B cell (primary cell): ENCODE measurements at regions not wholly inside any gene's neighbourhood (a gene's known extent, or its start where the extent isn't known, plus 50 kb on each side); places are given as distances from the start of the nearest gene placed in this dataset.

Source experiments
- EZH2 ChIP-seq: IDR thresholded peaks from 2 replicates; pipeline ENCODE4 v1.6.1; 2012; ENCODE audit warnings: borderline replicate concordance, low read depth, mild to moderate bottlenecking, moderate library complexity, low read length; ENCODE audit not compliant: insufficient read depth, poor library complexity, severe bottlenecking
- TF ChIP-seq, protein P1 (sequence below): fragments of 200-600 bp; IDR thresholded peaks from one replicate; pipeline ENCODE4 v1.8.0; 2022; ENCODE audit warnings: antibody characterized with exemption, mild to moderate bottlenecking

- TF ChIP-seq EZH2 = no peak
- TF ChIP-seq, protein P1, sequence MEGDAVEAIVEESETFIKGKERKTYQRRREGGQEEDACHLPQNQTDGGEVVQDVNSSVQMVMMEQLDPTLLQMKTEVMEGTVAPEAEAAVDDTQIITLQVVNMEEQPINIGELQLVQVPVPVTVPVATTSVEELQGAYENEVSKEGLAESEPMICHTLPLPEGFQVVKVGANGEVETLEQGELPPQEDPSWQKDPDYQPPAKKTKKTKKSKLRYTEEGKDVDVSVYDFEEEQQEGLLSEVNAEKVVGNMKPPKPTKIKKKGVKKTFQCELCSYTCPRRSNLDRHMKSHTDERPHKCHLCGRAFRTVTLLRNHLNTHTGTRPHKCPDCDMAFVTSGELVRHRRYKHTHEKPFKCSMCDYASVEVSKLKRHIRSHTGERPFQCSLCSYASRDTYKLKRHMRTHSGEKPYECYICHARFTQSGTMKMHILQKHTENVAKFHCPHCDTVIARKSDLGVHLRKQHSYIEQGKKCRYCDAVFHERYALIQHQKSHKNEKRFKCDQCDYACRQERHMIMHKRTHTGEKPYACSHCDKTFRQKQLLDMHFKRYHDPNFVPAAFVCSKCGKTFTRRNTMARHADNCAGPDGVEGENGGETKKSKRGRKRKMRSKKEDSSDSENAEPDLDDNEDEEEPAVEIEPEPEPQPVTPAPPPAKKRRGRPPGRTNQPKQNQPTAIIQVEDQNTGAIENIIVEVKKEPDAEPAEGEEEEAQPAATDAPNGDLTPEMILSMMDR = no peak
Observed at GRCh38 chr5:34500236-34500847, 155.8 kb upstream of the RAI14 start.
